NCI-H2196 (cell line): ENCODE measurements at regions not wholly inside any gene's neighbourhood (a gene's known extent, or its start where the extent isn't known, plus 50 kb on each side); places are given as distances from the start of the nearest gene placed in this dataset.
"Not testable (repeated sequence)": the region's sequence is repeated elsewhere in the genome, so short reads cannot be mapped to it uniquely, and the experiment has no call there.

ENCODE experiments used
- DNase-seq: peaks from one replicate; lab custom pipeline; 2025; ENCODE audit not compliant: unreplicated experiment; lab: John Stamatoyannopoulos, UW

DNA sequence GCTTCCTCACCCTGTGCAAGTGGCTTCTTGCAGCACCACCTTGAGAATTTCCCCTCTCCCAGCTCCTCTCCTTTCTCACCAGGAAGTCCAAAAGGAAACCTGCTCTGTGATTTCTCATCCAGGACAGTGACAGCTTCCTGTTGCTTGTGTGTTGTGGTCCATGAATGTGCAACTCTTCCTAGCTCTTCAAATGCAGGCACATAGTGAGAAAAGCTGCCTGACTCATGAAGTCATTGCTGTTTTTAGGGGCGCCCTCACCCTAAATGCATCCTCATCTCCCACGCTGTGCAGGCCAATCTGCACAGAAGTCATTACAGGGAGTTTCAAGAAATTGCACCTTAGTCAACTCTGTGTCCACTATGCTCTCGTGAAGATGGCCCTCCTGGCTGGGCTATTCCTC is 112.9 kb upstream of the IGLL5 start:
- DNase-seq: not testable (repeated sequence)

DNA sequence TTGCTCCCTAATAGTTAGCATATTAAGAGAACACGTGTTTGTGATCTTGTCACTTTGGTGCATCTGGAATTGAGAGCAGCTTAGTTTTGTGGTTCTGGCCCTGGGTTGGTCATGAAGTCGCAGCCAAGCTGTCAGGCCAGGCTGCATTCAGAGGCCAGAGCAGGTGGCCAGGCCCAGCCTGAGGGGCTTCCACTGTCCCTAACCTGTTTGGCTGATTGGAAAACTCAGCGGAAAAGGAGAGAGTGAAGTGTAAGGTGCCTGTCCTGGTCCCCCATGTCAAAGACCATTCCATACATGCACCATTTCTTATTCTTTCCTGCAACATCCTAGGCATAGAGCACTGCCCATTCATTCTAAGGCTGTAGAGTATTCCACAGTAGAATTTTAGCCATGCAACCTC is 111.5 kb upstream of the IGLL5 start:
- no peak for DNase-seq

DNA sequence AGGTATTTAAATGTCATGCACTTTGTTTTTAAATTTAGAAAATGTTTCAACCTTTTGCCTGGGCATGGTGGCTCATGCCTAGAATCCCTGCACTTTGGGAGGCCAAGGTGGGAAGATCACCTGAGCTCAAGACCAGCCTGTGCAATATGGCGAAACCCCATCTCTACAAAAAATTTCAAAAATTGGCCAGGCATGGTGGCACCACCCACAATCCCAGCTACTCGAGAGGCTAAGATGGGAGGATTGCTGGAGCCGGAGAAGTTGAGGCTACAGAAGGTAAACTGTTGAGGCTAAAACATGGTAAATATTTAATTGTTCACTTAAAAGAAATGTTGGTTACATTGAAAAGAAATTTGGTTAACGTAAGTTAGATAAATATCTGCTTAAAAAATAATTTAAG is 108.4 kb upstream of the IGLL5 start:
- DNase-seq: no peak

DNA sequence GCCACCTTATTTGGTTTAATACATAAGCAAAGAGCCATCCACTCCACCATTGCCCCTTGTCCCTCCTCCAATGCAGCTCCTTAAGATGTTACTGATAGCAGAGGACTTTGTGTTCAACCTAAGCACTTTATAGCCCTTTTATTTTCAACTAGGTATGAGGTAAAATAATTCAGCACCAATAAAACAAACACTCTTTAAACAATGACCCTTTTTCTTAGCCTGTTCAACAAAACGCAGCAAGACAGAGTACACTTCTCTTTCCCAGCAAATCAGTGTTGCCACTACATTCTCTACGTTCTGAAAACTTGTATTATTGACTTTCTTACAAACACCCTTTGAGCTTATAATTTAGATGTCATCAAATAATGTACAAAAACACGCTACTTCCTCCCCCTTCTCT is 104.0 kb upstream of the IGLL5 start:
- DNase-seq: no peak

DNA sequence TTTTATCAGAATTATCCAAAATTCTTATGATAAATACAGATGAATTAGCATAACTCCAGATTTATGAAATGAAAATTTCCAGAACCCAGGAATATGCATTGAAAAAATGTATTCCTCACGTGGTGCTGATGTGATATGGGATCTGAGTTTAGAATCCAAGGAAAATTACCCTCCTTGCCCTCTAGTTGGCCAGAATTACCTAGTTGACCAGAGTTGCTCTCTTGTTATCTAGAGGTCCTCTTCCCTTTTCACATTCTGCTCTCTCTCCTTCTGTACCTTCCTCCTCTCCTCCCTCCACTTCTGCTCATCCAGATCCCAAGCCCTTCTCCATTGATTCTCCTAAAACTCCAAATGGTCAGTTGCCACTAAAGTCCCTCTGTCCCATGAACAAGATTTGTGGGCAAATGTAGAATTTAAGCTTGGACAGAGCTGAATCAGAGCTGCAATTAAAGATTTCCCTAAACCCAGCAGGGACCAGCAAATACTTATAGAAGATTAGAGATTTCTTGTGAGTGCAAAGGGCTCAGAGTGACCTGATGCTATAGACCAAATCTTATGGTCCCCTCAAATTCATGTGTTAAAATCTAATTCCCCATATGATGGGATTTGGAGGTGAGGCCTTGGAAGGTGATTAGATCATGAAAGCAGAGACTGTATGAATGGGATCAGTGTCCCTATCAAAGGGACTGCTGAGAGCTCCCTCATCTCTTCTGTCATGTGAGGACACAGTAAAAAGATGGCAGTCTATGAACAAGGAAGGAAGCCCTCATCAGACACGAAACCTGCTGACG is 103.2 kb upstream of the IGLL5 start:
- no peak for DNase-seq

DNA sequence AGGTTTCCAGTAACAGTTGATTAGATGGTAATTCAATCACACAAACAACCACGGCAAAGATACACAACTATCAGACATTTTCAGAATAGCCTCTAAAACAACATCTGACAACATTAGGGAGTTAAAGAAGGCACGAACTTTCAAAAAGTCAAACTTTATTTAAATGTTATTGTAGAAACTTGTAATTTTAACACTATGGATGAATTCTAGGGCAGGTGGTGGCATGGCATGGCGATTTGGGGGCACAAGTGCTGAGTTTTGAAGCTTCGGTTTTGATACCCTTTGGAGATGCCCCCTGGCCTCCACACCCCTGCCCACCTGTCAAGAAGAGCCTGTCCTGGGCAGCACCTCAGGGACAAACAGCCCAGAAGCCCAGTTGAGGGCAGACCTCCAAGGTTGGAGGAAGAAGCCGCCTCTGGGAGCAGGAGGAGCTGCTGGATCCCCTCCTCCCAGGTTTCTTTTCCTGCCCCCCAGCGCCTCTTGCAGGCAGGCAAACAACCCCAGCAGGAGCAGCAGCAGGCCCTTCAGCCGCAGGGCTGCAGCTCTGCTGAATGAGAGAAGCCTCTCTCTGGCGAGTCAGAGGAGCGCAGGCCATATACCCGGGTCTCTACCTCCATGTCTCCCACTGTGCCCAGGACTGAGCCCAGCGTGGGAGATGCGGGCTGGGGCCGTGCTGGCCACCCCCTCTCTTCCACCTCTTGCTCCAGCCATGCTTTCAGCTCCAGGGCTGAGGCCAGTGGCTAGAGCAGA is 102.1 kb upstream of the IGLL5 start:
- DNase-seq: no peak

- peak; percentile 41 for DNase-seq
Observed at GRCh38 chr22:22786301-22787115, 101.1 kb upstream of the IGLL5 start.

DNA sequence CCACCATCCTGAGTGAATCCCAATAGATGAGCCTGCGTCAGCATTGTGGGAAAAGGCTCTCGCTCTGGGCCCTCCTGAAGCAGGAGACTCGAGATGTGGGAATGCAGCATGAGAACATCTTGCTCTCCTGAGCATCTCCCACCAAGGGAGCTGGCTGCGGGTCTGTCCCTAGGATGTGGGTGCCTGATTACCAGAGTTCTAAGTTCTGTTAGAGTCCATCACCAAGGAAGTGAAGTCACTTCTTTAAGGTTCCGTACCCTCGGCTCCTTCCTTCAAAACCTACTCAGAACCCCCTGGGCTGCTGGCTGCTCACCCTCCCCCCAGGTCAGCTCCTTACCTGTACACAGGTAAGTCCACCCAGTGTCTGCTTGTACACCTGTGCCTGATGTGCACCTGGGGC is 100.5 kb upstream of the IGLL5 start:
- DNase-seq: no peak

DNA sequence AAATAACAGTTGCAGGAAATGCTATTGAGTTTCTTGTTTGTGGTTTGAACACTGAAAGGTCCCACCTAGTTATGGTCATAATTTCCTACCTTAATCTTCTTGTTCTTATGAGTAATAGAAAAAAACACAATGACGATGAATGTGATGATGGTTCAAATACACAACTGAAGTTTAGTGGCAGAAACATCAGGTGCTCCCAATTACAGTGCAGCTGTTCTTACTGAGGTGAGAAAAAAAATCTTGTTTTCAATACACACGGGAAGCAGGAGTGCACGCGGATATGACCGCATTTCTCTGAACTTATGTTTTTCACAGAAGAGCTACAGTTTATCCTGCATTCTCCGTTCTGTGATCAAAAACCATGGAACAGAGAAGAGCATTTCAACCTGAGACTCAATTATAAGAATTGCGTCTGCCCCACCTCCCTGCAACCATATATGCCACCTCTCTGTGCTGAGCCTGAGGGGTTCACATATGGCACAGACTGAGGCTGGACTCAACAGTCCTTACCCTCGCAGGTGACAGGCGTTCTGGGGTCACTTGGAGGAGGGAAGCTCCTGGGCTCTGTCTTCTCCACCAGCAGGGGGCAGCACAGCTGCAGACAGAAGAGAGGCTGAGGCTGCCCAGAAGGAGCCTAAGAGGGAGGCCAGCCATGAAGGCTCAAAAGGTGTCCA is 99.7 kb upstream of the IGLL5 start:
- DNase-seq: peak; percentile 19

GRCh38 chr22:22788460-22789037 is 99.1 kb upstream of the IGLL5 start:
- no peak for DNase-seq

DNA sequence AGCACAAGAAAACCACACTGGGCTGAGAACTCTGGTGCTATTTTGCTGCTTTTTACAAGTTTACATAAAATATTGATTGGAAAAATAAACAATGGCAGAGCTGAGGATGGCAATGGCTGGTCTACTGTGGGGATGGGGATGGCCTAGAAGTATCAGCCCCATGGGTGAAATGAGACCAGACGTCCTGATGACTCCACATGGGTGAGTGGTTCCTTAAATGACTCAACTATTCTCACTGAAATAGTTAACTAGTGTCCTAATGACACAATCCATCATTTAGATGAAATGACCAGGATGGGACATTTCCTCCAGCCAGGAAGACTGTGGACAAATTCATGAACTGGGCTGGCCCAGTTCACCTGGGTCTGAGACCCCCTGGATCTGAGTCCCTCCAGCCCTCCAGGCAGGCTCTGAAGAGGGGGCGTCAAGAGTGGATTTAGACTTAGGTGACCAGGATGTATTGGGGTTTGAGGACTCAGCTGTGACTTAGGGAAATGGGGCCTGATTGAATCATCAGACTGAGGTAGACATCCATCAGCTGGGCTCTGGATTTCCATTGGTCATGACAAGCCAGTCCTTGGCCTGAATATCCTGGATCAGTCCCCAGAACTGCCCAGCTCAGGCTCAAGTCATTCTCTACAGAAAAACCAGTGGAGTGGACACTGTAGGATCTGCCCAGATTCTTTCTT is 98.2 kb upstream of the IGLL5 start:
- DNase-seq: no peak

DNA sequence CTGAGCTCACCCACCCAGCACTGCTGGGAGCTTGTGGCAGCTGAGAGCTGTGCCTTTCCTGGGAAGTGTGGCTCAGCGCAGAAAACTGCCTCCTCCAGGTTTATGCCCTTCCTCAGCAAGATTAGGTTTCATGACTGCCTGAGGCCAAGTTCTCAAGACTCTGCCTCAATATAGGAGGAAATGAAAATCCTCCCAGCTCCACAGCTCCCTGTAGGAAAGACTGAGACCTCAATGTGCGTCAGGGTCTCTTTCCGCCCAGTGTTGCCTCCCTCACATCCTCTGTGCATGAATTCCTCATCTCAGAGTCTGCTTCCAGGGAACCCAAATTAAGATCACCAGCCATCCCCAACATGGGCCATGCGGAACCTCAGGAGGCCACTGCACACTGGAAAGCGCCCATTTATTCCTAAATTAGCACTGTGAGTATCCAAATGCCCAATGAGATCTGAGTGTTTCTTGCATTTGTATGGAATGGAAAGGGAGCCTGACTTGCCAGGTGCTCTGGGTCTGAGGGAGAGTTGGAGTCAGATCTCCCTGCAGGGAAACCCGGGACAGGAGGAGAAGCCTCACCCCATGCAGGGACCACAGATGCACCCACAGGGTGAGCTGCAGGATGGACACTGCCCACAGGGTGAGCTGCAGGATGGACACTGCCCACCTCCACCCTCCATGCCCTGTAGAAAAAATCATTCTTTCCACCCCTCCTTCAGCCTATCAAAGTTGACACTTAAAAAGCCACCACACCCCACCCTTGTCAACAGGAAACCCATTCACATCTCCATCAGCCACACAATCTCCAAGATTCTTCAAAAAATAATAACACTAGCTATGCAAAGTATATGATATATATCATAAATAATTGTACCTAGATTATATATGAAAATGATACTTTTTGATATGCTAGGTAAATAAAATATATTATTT is 97.4 kb upstream of the IGLL5 start:
- no peak for DNase-seq

- no peak for DNase-seq
Observed at GRCh38 chr22:22791438-22792181, 96.0 kb upstream of the IGLL5 start.

- DNase-seq: not testable (repeated sequence)
Observed at GRCh38 chr22:22792205-22792786, 95.3 kb upstream of the IGLL5 start.

GRCh38 chr22:22795639-22796038 is 92.0 kb upstream of the IGLL5 start:
- not testable (repeated sequence) for DNase-seq

DNA sequence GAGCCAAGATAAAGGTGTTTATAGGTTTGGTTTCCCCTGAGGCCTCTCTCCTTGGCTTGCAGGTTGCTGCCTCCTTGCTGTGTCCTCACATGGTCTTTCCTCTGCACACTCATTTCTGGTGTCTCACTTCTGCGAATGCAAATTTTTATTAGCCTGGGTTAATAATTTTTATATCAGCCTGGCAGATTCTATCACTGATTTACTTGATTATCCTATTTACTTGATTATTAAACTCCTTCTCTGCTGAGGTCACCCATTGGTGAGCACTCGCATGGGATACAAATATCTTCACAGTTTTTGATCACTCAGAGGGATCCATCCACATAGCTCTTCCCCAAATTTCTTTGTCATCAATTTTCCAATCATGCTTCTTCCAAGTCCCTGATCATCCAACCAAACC is 90.9 kb upstream of the IGLL5 start:
- DNase-seq: no peak

DNA sequence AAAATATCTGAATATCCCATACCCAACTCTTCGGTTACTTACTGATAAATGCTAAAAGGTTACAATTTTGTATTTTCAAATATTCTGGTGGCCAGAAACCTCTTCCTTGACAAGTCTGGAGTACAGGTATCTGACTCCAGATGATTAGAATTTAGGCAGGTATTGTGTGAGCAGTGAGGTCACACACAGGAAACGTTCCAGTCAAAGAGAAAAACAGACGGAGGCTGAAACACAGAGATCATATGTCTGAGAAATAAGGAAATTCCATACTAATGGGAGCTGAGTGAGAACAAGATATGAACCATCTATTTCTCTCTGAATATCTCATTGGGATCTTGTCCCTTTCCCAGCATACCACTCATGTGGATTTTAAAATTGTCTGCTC is 89.4 kb upstream of the IGLL5 start:
- DNase-seq: no peak

GRCh38 chr22:22798716-22799115 is 88.9 kb upstream of the IGLL5 start:
- DNase-seq: no peak
